NT2/D1 (cell line): ENCODE measurements at regions not wholly inside any gene's neighbourhood (a gene's known extent, or its start where the extent isn't known, plus 50 kb on each side); places are given as distances from the start of the nearest gene placed in this dataset.

Source experiments
- DNase-seq: peaks from one replicate; pipeline ENCODE4 v3.0.0-alpha.2; 2011; ENCODE audit warnings: low read depth, low spot score
- H3K27me3 ChIP-seq: 2 replicates; pipeline ENCODE4 v1.6.0; 2011; ENCODE audit warnings: mild to moderate bottlenecking; ENCODE audit not compliant: insufficient read length, insufficient read depth
- H3K36me3 ChIP-seq: 2 replicates; pipeline ENCODE4 v1.6.1; 2011; ENCODE audit warnings: mild to moderate bottlenecking, low read length, mixed read lengths; ENCODE audit not compliant: insufficient read depth, insufficient read length
- H3K4me1 ChIP-seq: 2 replicates; pipeline ENCODE4 v1.5.1; 2011; ENCODE audit not compliant: insufficient read depth, insufficient read length
- H3K4me3 ChIP-seq: 2 replicates; pipeline ENCODE4 v1.5.1; 2011; ENCODE audit warnings: low read depth; ENCODE audit not compliant: insufficient read length
- H3K9ac ChIP-seq: 2 replicates; pipeline ENCODE4 v1.6.0; 2011; ENCODE audit warnings: low read depth; ENCODE audit not compliant: insufficient read length
- H3K9me3 ChIP-seq: 2 replicates; pipeline ENCODE4 v1.5.1; 2011; ENCODE audit warnings: mild to moderate bottlenecking, low read length; ENCODE audit not compliant: insufficient read depth
- SUZ12 ChIP-seq: IDR thresholded peaks from 2 replicates; pipeline ENCODE4 v1.6.1; 2011; ENCODE audit not compliant: insufficient read length, insufficient read depth; ENCODE audit errors: extremely low read depth
- YY1 ChIP-seq: IDR thresholded peaks from 2 replicates; pipeline ENCODE4 v1.6.1; 2011; ENCODE audit not compliant: insufficient read length, insufficient read depth
- ZNF274 ChIP-seq: IDR thresholded peaks from 2 replicates; pipeline ENCODE4 v1.6.1; 2011; ENCODE audit warnings: mild to moderate bottlenecking, low read depth, low read length

DNA sequence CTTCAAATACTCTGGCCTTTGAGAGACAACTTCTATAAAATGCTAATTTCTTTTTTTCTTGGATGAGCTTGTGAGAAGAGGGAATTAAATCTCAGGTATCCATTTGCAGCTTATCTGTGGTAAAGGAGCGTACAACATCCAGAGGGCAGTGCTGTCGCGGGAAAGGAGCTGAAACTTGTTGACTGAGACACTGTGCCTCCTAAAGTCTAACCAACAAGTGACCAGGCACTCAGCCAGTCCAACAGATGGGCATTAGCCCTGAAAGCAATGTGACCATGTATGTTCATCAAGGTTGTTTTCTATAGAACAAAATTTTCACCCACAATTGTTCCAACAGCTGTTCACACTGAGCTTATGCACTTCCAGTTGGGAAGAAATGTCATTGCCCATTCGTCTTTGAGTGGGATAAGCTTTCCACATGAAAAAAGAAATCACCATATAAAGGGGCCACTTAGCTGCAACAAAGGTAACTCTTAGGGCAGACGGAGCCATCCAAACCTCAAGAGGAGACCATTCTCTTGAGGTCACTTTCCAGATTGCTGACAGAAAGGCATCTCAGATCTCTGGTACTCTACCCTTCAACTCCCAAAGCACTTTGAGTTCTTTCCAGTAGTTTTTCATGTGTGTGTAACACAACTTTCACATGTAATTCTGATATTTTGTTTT is 244.8 kb upstream of the NEIL3 start:
- TF ChIP-seq YY1 (no peak), ZNF274 (no peak), SUZ12 (no peak)
- peak; percentile 5 for DNase-seq
- Histone ChIP-seq H3K9me3 (no peaks in the 10 kb centered on the region), H3K36me3 (no peaks in the 10 kb centered on the region), H3K4me1 (no peaks in the 10 kb centered on the region), H3K27me3 (no peaks in the 10 kb centered on the region), H3K4me3 (no peak overlapping the region), H3K9ac (no peak overlapping the region)

DNA sequence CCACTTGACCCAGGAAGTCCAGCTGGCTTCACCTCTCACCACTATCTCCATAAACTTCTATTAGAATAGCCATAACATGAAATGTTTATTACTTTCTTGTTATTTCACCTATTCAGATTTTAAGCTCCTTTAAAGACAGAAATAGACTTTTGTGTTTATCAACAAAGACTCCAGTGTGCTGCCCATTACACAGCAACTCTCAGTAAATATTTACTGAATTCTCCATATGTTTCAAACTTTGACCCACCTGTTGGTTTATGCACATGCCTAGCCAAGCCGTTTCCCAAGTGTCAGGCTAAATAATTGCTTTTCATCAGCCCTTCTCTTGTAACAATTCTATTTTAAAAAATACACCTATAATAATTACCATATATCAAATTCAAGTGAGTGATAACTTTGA is 242.9 kb upstream of the NEIL3 start:
- no peak for DNase-seq
- Histone ChIP-seq H3K4me1 (no peaks in the 10 kb centered on the region), H3K9me3 (no peaks in the 10 kb centered on the region), H3K36me3 (no peaks in the 10 kb centered on the region), H3K4me3 (no peak overlapping the region), H3K9ac (no peak overlapping the region), H3K27me3 (no peaks in the 10 kb centered on the region)
- no peak for TF ChIP-seq SUZ12
- no peak for TF ChIP-seq YY1
- no peak for TF ChIP-seq ZNF274

GRCh38 chr4:177070533-177071058 is 239.1 kb upstream of the NEIL3 start:
- no peaks in the 10 kb centered on the region for H3K4me1 ChIP-seq
- no peak for TF ChIP-seq SUZ12
- TF ChIP-seq ZNF274 = no peak
- no peak for TF ChIP-seq YY1
- DNase-seq = no peak
- no peak overlapping the region for H3K4me3 ChIP-seq
- no peak overlapping the region for H3K9ac ChIP-seq
- no peaks in the 10 kb centered on the region for H3K27me3 ChIP-seq
- H3K36me3 ChIP-seq = no peaks in the 10 kb centered on the region
- no peaks in the 10 kb centered on the region for H3K9me3 ChIP-seq

DNA sequence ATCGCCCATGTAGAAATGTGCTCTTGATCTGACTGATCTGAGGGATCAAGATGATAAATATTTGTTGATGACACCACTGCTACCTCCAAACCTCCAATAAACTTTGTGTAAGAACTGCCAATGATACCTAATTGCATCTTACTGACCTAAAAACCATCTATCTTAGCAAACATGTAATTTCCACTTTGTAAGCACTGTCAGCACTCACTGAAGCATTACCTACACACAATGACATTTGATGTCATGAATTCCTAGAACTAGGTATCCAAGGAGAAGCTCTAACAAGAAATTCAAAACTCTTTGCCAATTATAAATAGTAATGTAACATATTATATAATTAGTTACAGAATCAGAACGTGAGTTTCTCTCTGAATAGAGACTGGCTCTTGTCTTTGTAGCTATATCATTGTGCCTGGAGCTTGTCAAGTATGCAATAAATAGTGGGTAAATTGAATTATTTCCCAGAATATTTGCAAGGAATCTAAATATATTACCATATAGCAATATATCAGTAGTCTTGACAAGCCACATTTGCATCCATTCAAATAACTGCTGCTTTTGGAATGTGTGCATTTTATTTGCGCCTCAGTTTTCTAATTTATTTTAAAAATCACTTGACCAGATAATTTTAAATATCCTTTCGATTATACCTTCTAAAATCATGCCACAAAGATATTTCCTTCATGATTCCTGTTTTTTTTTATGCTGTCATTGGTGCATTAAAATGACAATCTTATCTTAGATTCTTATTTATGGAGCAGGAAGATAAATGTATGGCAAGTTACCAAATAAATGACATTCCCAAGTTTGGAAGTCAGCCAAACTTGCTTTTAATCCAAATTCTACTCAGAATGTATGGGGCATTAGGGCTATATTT is 232.3 kb upstream of the NEIL3 start:
- no peaks in the 10 kb centered on the region for H3K9me3 ChIP-seq
- H3K4me1 ChIP-seq = no peaks in the 10 kb centered on the region
- H3K36me3 ChIP-seq = no peaks in the 10 kb centered on the region
- no peaks in the 10 kb centered on the region for H3K27me3 ChIP-seq
- no peak overlapping the region for H3K4me3 ChIP-seq
- no peak for TF ChIP-seq SUZ12
- no peak for TF ChIP-seq ZNF274
- DNase-seq = no peak
- H3K9ac ChIP-seq = no peak overlapping the region

- Histone ChIP-seq H3K4me3 (no peak overlapping the region), H3K36me3 (no peaks in the 10 kb centered on the region), H3K9me3 (no peaks in the 10 kb centered on the region), H3K9ac (no peak overlapping the region), H3K4me1 (no peaks in the 10 kb centered on the region), H3K27me3 (no peaks in the 10 kb centered on the region)
- DNase-seq = no peak
- TF ChIP-seq YY1 (no peak), SUZ12 (no peak), ZNF274 (no peak)
These were observed 230.3 kb upstream of the NEIL3 start for GRCh38 chr4:177079327-177079726.

DNA sequence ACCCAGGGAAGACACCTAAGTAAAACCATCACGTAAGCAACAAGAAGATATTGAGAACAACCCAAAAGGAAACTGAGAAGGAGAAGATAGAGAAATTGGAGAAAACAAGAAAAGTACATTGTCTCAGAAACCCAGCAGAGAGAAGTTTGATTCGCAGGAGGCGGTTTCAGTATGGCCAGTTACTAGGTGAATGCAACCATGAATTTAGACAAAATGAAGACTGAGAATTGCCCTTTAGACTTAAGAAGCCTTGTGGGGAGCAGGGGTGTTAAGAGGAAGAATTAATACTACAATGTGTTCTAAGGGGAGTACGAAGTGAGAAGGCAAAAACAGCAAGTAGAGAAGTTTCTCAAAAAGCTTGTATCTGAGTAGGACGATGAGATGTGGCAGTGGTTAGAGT is 229.3 kb upstream of the NEIL3 start:
- Histone ChIP-seq H3K4me3 (no peak overlapping the region), H3K27me3 (no peaks in the 10 kb centered on the region), H3K36me3 (no peaks in the 10 kb centered on the region), H3K9ac (no peak overlapping the region), H3K9me3 (no peaks in the 10 kb centered on the region), H3K4me1 (no peaks in the 10 kb centered on the region)
- TF ChIP-seq YY1 = no peak
- TF ChIP-seq SUZ12 = no peak
- no peak for TF ChIP-seq ZNF274
- no peak for DNase-seq

- no peaks in the 10 kb centered on the region for H3K9me3 ChIP-seq
- no peak overlapping the region for H3K9ac ChIP-seq
- H3K4me1 ChIP-seq = no peaks in the 10 kb centered on the region
- TF ChIP-seq ZNF274 = no peak
- no peaks in the 10 kb centered on the region for H3K36me3 ChIP-seq
- no peaks in the 10 kb centered on the region for H3K27me3 ChIP-seq
- H3K4me3 ChIP-seq = no peak overlapping the region
- no peak for DNase-seq
These were observed 222.6 kb upstream of the NEIL3 start for GRCh38 chr4:177087060-177087459.
